Thyroid gland (tissue), 4 donors: ENCODE measurements at regions not wholly inside any gene's neighbourhood (a gene's known extent, or its start where the extent isn't known, plus 50 kb on each side); places are given as distances from the start of the nearest gene placed in this dataset.

ENCODE experiments used
- CTCF ChIP-seq, 6 experiments: fragments of 200-600 bp in 3 of 6; fragments of 450-650 bp in 3 of 6; sonication (generic) in 3 of 6; IDR thresholded peaks; one replicate each; pipeline ENCODE4 v1.5.1; 2016 to 2019; ENCODE audit warnings: antibody characterized with exemption in 6 of 6, mild to moderate bottlenecking in 2 of 6, inconsistent platforms in 1 of 6, moderate library complexity in 1 of 6
- POLR2A ChIP-seq, 2 donors: fragments of 450-650 bp; IDR thresholded peaks; one replicate each; pipeline ENCODE4 v1.6.1; 2017; ENCODE audit warnings: antibody characterized with exemption in 2 of 2, mild to moderate bottlenecking in 2 of 2, moderate library complexity in 1 of 2

- TF ChIP-seq CTCF (IDR thresholded peaks at IDR 0.05) (no peak), POLR2A (IDR thresholded peaks at IDR 0.05) (no peak)
Measured at GRCh38 chr6:125491860-125492618, 190.3 kb upstream of the HDDC2 start.
